ENCODE measurements at regions not wholly inside any gene's neighbourhood (a gene's known extent, or its start where the extent isn't known, plus 50 kb on each side); places are given as distances from the start of the nearest gene placed in this dataset.

- ATAC-seq = no peak
- no peaks in the 10 kb centered on the region for H4K20me1 ChIP-seq (ENCODE audit: low read length)
- H3K36me3 ChIP-seq (ENCODE audit: low read depth, low read length) = no peaks in the 10 kb centered on the region
- no peaks in the 10 kb centered on the region for H3K9me2 ChIP-seq (replicated peaks; ENCODE audit: low read length)
- no peak for DNase-seq
- H3K9me3 ChIP-seq (ENCODE audit: low read length) = no peaks in the 10 kb centered on the region
- POLR2A ChIA-PET (ENCODE audit: unreplicated experiment) = no interaction called here
- H3F3A ChIP-seq (ENCODE audit: low read length, unreplicated experiment) = no peaks in the 10 kb centered on the region
- no peaks in the 10 kb centered on the region for H3K27me3 ChIP-seq (ENCODE audit: low read length)
- CTCF ChIA-PET = no interaction called here
- intact Hi-C loops (cut with micrococcal nuclease) = no loop called here
- TF ChIP-seq EZH2 (IDR thresholded peaks at IDR 0.05; ENCODE audit: low read length, unreplicated experiment) (no peak), CTCF (conservative IDR thresholded peaks at IDR 0.05; ENCODE audit: low read depth, low read length) (no peak), EZH2phosphoT487 (IDR thresholded peaks at IDR 0.05; ENCODE audit: borderline replicate concordance, low read length) (no peak)
- no peak overlapping the region for H3K9ac ChIP-seq (ENCODE audit: low read length)
- H3K4me3 ChIP-seq (ENCODE audit: low read length) = no peak overlapping the region
- no peaks in the 10 kb centered on the region for H3K79me2 ChIP-seq (ENCODE audit: low read length)
- no peak overlapping the region for H2AFZ ChIP-seq (ENCODE audit: low read length)
- no TSS peak for BruUV-seq (replicated peaks)
- no peak overlapping the region for H3K27ac ChIP-seq (ENCODE audit: low read length)
- no peaks in the 10 kb centered on the region for H3K4me1 ChIP-seq (ENCODE audit: insufficient read depth, low read length)
- H3K4me2 ChIP-seq (ENCODE audit: low read length) = no peak overlapping the region
Observed at GRCh38 chr4:12145106-12145505, 716.4 kb upstream of the HS3ST1 start.

- no peak for DNase-seq
- H3K9me3 ChIP-seq (ENCODE audit: low read length) = no peaks in the 10 kb centered on the region
- H3K9me2 ChIP-seq (replicated peaks; ENCODE audit: low read length) = no peaks in the 10 kb centered on the region
Observed at GRCh38 chr4:12144051-12144450, 715.4 kb upstream of the HS3ST1 start.

GRCh38 chr4:12140864-12141263 is 712.2 kb upstream of the HS3ST1 start:
- CTCF ChIA-PET = no interaction called here
- Histone ChIP-seq H3F3A (ENCODE audit: low read length, unreplicated experiment) (no peaks in the 10 kb centered on the region), H3K9me2 (replicated peaks; ENCODE audit: low read length) (no peaks in the 10 kb centered on the region), H3K27me3 (ENCODE audit: low read length) (no peaks in the 10 kb centered on the region), H3K79me2 (ENCODE audit: low read length) (no peaks in the 10 kb centered on the region), H3K27ac (ENCODE audit: low read length) (no peak overlapping the region), H3K36me3 (ENCODE audit: low read depth, low read length) (no peaks in the 10 kb centered on the region), H3K4me2 (ENCODE audit: low read length) (no peak overlapping the region), H3K4me1 (ENCODE audit: insufficient read depth, low read length) (no peaks in the 10 kb centered on the region), H3K4me3 (ENCODE audit: low read length) (no peak overlapping the region), H3K9me3 (ENCODE audit: low read length) (no peaks in the 10 kb centered on the region), H2AFZ (ENCODE audit: low read length) (no peak overlapping the region), H3K9ac (ENCODE audit: low read length) (no peak overlapping the region), H4K20me1 (ENCODE audit: low read length) (no peaks in the 10 kb centered on the region)
- TF ChIP-seq EZH2 (IDR thresholded peaks at IDR 0.05; ENCODE audit: low read length, unreplicated experiment) (no peak), CTCF (conservative IDR thresholded peaks at IDR 0.05; ENCODE audit: low read depth, low read length) (no peak)
- POLR2A ChIA-PET (ENCODE audit: unreplicated experiment) = no interaction called here
- DNase-seq (no peak), ATAC-seq (no peak)
- intact Hi-C loops (cut with micrococcal nuclease) = no loop called here
- BruUV-seq (replicated peaks) = no TSS peak

More at GRCh38 chr4:12144051-12144450, 715.4 kb upstream of the HS3ST1 start:
- H3K36me3 ChIP-seq (ENCODE audit: low read depth, low read length) = no peaks in the 10 kb centered on the region
- no peak overlapping the region for H3K4me3 ChIP-seq (ENCODE audit: low read length)
- H3K9ac ChIP-seq (ENCODE audit: low read length) = no peak overlapping the region
- intact Hi-C loops (cut with micrococcal nuclease) = no loop called here
- no peaks in the 10 kb centered on the region for H4K20me1 ChIP-seq (ENCODE audit: low read length)
- ATAC-seq = no peak
- H3F3A ChIP-seq (ENCODE audit: low read length, unreplicated experiment) = no peaks in the 10 kb centered on the region
- H3K4me1 ChIP-seq (ENCODE audit: insufficient read depth, low read length) = no peaks in the 10 kb centered on the region
- ChIA-PET POLR2A (ENCODE audit: unreplicated experiment) (no interaction called here), CTCF (no interaction called here)
- no peak overlapping the region for H3K27ac ChIP-seq (ENCODE audit: low read length)
- no TSS peak for BruUV-seq (replicated peaks)
- no peak overlapping the region for H2AFZ ChIP-seq (ENCODE audit: low read length)
- no peaks in the 10 kb centered on the region for H3K27me3 ChIP-seq (ENCODE audit: low read length)
- no peak overlapping the region for H3K4me2 ChIP-seq (ENCODE audit: low read length)
- TF ChIP-seq CTCF (conservative IDR thresholded peaks at IDR 0.05; ENCODE audit: low read depth, low read length) (no peak), EZH2phosphoT487 (IDR thresholded peaks at IDR 0.05; ENCODE audit: borderline replicate concordance, low read length) (no peak), EZH2 (IDR thresholded peaks at IDR 0.05; ENCODE audit: low read length, unreplicated experiment) (no peak)
- no peaks in the 10 kb centered on the region for H3K79me2 ChIP-seq (ENCODE audit: low read length)

Measured in PC-3 (cell line).